ENCODE measurements at regions not wholly inside any gene's neighbourhood (a gene's known extent, or its start where the extent isn't known, plus 50 kb on each side); places are given as distances from the start of the nearest gene placed in this dataset.

DNA sequence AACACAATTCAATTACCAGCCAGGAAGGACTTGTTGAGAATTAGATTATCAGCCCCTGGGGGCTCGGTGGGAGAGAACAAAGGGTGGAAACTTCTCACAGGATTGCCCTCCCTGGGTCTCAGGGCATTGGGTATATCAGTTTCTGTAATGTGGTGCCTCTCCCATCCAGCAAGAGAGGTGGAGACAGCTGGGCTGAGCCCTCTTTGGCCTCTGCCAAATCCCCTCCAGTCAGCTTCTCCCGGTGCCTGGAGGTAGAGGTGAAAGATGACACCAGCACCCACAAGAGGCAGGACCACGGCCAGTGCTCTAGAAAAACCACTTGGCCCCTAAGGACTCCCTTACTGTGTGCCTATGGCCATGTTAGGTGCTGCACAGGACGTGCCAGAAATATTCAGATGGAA, 179.7 kb downstream of the HAUS1 start:
- TF ChIP-seq, protein P1, sequence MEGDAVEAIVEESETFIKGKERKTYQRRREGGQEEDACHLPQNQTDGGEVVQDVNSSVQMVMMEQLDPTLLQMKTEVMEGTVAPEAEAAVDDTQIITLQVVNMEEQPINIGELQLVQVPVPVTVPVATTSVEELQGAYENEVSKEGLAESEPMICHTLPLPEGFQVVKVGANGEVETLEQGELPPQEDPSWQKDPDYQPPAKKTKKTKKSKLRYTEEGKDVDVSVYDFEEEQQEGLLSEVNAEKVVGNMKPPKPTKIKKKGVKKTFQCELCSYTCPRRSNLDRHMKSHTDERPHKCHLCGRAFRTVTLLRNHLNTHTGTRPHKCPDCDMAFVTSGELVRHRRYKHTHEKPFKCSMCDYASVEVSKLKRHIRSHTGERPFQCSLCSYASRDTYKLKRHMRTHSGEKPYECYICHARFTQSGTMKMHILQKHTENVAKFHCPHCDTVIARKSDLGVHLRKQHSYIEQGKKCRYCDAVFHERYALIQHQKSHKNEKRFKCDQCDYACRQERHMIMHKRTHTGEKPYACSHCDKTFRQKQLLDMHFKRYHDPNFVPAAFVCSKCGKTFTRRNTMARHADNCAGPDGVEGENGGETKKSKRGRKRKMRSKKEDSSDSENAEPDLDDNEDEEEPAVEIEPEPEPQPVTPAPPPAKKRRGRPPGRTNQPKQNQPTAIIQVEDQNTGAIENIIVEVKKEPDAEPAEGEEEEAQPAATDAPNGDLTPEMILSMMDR (tag by site-specific recombination; IDR thresholded peaks at IDR 0.05) = no peak
- no peak for TF ChIP-seq ZBTB44 (tag by site-specific recombination; IDR thresholded peaks at IDR 0.05)
- TF ChIP-seq, protein P2, sequence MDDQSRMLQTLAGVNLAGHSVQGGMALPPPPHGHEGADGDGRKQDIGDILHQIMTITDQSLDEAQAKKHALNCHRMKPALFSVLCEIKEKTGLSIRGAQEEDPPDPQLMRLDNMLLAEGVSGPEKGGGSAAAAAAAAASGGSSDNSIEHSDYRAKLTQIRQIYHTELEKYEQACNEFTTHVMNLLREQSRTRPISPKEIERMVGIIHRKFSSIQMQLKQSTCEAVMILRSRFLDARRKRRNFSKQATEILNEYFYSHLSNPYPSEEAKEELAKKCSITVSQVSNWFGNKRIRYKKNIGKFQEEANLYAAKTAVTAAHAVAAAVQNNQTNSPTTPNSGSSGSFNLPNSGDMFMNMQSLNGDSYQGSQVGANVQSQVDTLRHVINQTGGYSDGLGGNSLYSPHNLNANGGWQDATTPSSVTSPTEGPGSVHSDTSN (CRISPR knock-in tag; IDR thresholded peaks at IDR 0.05) = no peak
- TF ChIP-seq, protein P3, sequence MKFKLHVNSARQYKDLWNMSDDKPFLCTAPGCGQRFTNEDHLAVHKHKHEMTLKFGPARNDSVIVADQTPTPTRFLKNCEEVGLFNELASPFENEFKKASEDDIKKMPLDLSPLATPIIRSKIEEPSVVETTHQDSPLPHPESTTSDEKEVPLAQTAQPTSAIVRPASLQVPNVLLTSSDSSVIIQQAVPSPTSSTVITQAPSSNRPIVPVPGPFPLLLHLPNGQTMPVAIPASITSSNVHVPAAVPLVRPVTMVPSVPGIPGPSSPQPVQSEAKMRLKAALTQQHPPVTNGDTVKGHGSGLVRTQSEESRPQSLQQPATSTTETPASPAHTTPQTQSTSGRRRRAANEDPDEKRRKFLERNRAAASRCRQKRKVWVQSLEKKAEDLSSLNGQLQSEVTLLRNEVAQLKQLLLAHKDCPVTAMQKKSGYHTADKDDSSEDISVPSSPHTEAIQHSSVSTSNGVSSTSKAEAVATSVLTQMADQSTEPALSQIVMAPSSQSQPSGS (tag by site-specific recombination; IDR thresholded peaks at IDR 0.05; ENCODE audit: low read depth) = no peak
- TF ChIP-seq ZNF830 (tag by site-specific recombination; IDR thresholded peaks at IDR 0.05; ENCODE audit: low read depth) = no peak
- TF ChIP-seq ZNF146 (tag by site-specific recombination; IDR thresholded peaks at IDR 0.05) = no peak
- TF ChIP-seq ZBTB21 (tag by site-specific recombination; IDR thresholded peaks at IDR 0.05) = no peak
- no peak for TF ChIP-seq ZNF792 (tag by site-specific recombination; IDR thresholded peaks at IDR 0.05)
- no peak for TF ChIP-seq ZNF423 (tag by site-specific recombination; IDR thresholded peaks at IDR 0.05)
- TF ChIP-seq, protein P4, sequence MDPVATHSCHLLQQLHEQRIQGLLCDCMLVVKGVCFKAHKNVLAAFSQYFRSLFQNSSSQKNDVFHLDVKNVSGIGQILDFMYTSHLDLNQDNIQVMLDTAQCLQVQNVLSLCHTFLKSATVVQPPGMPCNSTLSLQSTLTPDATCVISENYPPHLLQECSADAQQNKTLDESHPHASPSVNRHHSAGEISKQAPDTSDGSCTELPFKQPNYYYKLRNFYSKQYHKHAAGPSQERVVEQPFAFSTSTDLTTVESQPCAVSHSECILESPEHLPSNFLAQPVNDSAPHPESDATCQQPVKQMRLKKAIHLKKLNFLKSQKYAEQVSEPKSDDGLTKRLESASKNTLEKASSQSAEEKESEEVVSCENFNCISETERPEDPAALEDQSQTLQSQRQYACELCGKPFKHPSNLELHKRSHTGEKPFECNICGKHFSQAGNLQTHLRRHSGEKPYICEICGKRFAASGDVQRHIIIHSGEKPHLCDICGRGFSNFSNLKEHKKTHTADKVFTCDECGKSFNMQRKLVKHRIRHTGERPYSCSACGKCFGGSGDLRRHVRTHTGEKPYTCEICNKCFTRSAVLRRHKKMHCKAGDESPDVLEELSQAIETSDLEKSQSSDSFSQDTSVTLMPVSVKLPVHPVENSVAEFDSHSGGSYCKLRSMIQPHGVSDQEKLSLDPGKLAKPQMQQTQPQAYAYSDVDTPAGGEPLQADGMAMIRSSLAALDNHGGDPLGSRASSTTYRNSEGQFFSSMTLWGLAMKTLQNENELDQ (tag by site-specific recombination; IDR thresholded peaks at IDR 0.05; ENCODE audit: low read depth) = no peak
